OCI-LY3 (cell line): ENCODE measurements at regions not wholly inside any gene's neighbourhood (a gene's known extent, or its start where the extent isn't known, plus 50 kb on each side); places are given as distances from the start of the nearest gene placed in this dataset.

Experiments
- EZH2phosphoT487 ChIP-seq: fragments of 200-600 bp; shearing (Covaris generic); IDR thresholded peaks from 2 replicates; pipeline ENCODE4 v1.6.1; 2018; ENCODE audit warnings: antibody characterized with exemption, mixed run types, low read depth
- TF ChIP-seq, protein P1 (sequence below): fragments of 200-600, 300-600 bp; sonication (generic); IDR thresholded peaks from 2 replicates; pipeline ENCODE4 v1.5.1; 2014; ENCODE audit warnings: antibody characterized with exemption, low read length, low read depth

DNA sequence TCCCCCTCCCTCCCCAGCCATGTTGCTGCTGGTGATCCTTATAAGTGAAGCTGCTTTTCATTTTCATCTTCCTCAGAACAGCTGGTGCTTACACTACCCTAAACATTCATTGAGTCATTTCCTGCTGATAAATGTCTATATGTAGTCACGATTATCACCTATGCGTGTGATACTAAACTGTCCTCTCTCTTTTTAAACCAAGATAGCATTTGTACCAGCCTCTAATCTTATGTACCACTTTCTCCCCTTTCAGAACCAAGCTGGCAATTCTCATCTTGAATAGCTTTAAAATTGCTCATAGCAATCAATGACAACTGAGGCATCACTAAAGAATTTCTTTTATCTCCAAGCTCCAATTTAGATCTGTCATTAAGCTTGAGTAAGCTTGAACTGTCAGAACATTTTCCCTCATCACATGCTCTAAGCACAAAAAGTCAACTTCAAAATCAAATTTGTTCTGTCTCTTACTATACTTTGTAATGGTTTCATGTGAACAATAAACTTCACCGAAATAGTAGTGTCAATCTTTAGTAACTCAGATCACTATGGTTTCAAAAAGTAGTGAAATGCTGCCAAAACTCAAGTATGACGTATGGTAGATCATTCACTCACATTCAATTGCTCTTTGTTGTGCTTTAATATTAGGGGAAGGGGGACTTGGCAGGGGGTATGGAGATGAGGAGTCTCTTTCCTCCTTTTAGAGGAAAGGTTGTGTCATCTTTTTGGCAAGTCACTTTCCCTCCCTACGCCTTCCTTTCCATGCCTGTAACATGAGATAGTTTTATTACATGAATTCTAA, 178.1 kb upstream of the NOVA1 start:
- TF ChIP-seq, protein P1, sequence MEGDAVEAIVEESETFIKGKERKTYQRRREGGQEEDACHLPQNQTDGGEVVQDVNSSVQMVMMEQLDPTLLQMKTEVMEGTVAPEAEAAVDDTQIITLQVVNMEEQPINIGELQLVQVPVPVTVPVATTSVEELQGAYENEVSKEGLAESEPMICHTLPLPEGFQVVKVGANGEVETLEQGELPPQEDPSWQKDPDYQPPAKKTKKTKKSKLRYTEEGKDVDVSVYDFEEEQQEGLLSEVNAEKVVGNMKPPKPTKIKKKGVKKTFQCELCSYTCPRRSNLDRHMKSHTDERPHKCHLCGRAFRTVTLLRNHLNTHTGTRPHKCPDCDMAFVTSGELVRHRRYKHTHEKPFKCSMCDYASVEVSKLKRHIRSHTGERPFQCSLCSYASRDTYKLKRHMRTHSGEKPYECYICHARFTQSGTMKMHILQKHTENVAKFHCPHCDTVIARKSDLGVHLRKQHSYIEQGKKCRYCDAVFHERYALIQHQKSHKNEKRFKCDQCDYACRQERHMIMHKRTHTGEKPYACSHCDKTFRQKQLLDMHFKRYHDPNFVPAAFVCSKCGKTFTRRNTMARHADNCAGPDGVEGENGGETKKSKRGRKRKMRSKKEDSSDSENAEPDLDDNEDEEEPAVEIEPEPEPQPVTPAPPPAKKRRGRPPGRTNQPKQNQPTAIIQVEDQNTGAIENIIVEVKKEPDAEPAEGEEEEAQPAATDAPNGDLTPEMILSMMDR: no peak
- TF ChIP-seq EZH2phosphoT487: no peak
